HCT116 (cell line): ENCODE measurements at regions not wholly inside any gene's neighbourhood (a gene's known extent, or its start where the extent isn't known, plus 50 kb on each side); places are given as distances from the start of the nearest gene placed in this dataset.
"Not testable (repeated sequence)": the region's sequence is repeated elsewhere in the genome, so short reads cannot be mapped to it uniquely, and the experiment has no call there.

ENCODE experiments used
- ATAC-seq: fragments of 200-7000 bp; cut with Tn5 transposase; 2 replicates; pipeline ENCODE4 v1.9.1; 2020; ENCODE audit warnings: mild to moderate bottlenecking, moderate library complexity
- BruUV-seq: library from RNA; stranded (reverse); fragments of 400-500 nt; replicated peaks from 2 replicates; lab custom pipeline; 2021; lab: Mats Ljungman, UMichigan
- CTCF ChIA-PET: fragments of 300-600 bp; sonication (Branson Sonifier 250); formaldehyde crosslinking; loops from one replicate; lab custom pipeline; 2021; ENCODE audit warnings: antibody characterized with exemption; lab: Charles Lee
- POLR2A ChIA-PET: fragments of 300-600, 350-600 bp; sonication (Branson Sonifier 250); formaldehyde crosslinking; loops from one replicate; lab custom pipeline; 2021; ENCODE audit warnings: antibody characterized with exemption; lab: Charles Lee
- RAD21 ChIA-PET, 2 experiments: fragments of 300-600 bp; sonication (Branson Sonifier 250); formaldehyde crosslinking; loops; one replicate each; lab custom pipeline; 2023; ENCODE audit warnings: low total read pairs in 2 of 2; ENCODE audit not compliant: uncharacterized antibody in 2 of 2, unreplicated experiment in 2 of 2, low non-redundant PET in 1 of 2; lab: Charles Lee
- DNase-seq: peaks from one replicate; pipeline ENCODE4 v3.0.0-alpha.2; 2010; ENCODE audit warnings: low read depth, low spot score
- H2AFZ ChIP-seq: fragments of 200-600 bp; shearing (Covaris generic), sonication (generic); 2 replicates; pipeline ENCODE4 v1.6.1; 2017; ENCODE audit warnings: low read depth, mixed run types, mixed read lengths, antibody characterized with exemption, low read length; ENCODE audit not compliant: poor library complexity, severe bottlenecking
- H3K27ac ChIP-seq: 2 replicates; pipeline ENCODE4 v1.5.1; 2012; ENCODE audit warnings: low read depth, low read length
- H3K27me3 ChIP-seq: fragments of 200-600 bp; sonication (generic); 2 replicates; pipeline ENCODE4 v1.6.1; 2016; ENCODE audit warnings: mixed run types, low read length, mixed read lengths; ENCODE audit not compliant: insufficient read depth
- H3K36me3 ChIP-seq, 2 experiments: fragments of 200-500 bp in 1 of 2; fragments of 200-600 bp in 1 of 2; sonication (Bioruptor generic) in 1 of 2; sonication (generic) in 1 of 2; 2 replicates each; pipeline versions ENCODE4 v1.5.1 to v1.6.1; 2014 to 2016; ENCODE audit warnings: low read length in 2 of 2, inconsistent platforms in 1 of 2, mixed read lengths in 1 of 2, mixed run types in 1 of 2; ENCODE audit not compliant: insufficient read depth in 2 of 2, control insufficient read depth in 1 of 2
- H3K4me1 ChIP-seq, 2 experiments: fragments of 200-600 bp in 1 of 2; sonication (generic) in 1 of 2; 2 replicates each; pipeline versions ENCODE4 v1.5.1 to v1.6.1; 2012 to 2017; ENCODE audit warnings: low read length in 2 of 2, inconsistent platforms in 1 of 2, mild to moderate bottlenecking in 1 of 2, mixed read lengths in 1 of 2, mixed run types in 1 of 2, moderate library complexity in 1 of 2; ENCODE audit not compliant: insufficient read depth in 2 of 2, control insufficient read depth in 1 of 2
- H3K4me2 ChIP-seq: fragments of 200-600 bp; sonication (generic); 2 replicates; pipeline ENCODE4 v1.6.1; 2017; ENCODE audit warnings: mixed run types, low read length, mixed read lengths
- H3K4me3 ChIP-seq, 2 experiments: fragments of 200-600 bp in 1 of 2; sonication (generic) in 1 of 2; replicated peaks in 1 of 2; 2 replicates each; pipeline ENCODE4 v1.5.1; 2011 to 2016; ENCODE audit warnings: low read length in 2 of 2, control low read depth in 1 of 2, low read depth in 1 of 2, mild to moderate bottlenecking in 1 of 2, mixed read lengths in 1 of 2, mixed run types in 1 of 2
- H3K79me2 ChIP-seq: fragments of 200-600 bp; sonication (generic); 2 replicates; pipeline ENCODE4 v1.6.1; 2017; ENCODE audit warnings: mild to moderate bottlenecking, mixed run types, low read length, moderate library complexity, mixed read lengths; ENCODE audit not compliant: insufficient read depth
- H3K9ac ChIP-seq: fragments of 200-600 bp; sonication (generic); 2 replicates; pipeline ENCODE4 v1.6.1; 2016; ENCODE audit warnings: low read length, mixed read lengths
- H3K9me2 ChIP-seq: fragments of 200-600 bp; sonication (generic), shearing (Covaris generic); 2 replicates; pipeline ENCODE4 v1.6.1; 2017; ENCODE audit warnings: mixed run types, mild to moderate bottlenecking, moderate library complexity; ENCODE audit not compliant: insufficient read depth
- H3K9me3 ChIP-seq, 2 experiments: fragments of 200-500 bp in 1 of 2; fragments of 200-600 bp in 1 of 2; sonication (Bioruptor generic) in 1 of 2; sonication (generic) in 1 of 2; 2 replicates each; pipeline ENCODE4 v1.6.1; 2014 to 2017; ENCODE audit warnings: low read length in 2 of 2, mixed read lengths in 2 of 2, inconsistent platforms in 1 of 2, low read depth in 1 of 2, mild to moderate bottlenecking in 1 of 2, mixed run types in 1 of 2, moderate library complexity in 1 of 2; ENCODE audit not compliant: control insufficient read depth in 1 of 2, insufficient read depth in 1 of 2
- H4K20me1 ChIP-seq: fragments of 200-600 bp; sonication (generic), shearing (Covaris generic); 2 replicates; pipeline ENCODE4 v1.6.1; 2017; ENCODE audit warnings: mixed run types, mild to moderate bottlenecking, moderate library complexity; ENCODE audit not compliant: insufficient read depth
- ATF3 ChIP-seq: IDR thresholded peaks from 2 replicates; pipeline ENCODE4 v1.6.1; 2012
- CBX3 ChIP-seq: IDR thresholded peaks from 2 replicates; pipeline ENCODE4 v1.6.1; 2012; ENCODE audit warnings: low read depth
- CEBPB ChIP-seq: IDR thresholded peaks from 2 replicates; pipeline ENCODE4 v1.6.1; 2012; ENCODE audit warnings: low read depth
- ELF1 ChIP-seq: IDR thresholded peaks from 2 replicates; pipeline ENCODE4 v1.6.1; 2012; ENCODE audit warnings: low read depth, borderline replicate concordance
- EZH2 ChIP-seq: fragments of 200-600 bp; sonication (generic); IDR thresholded peaks from 2 replicates; pipeline ENCODE4 v1.6.1; 2017; ENCODE audit warnings: antibody characterized with exemption, mixed run types
- JUND ChIP-seq: IDR thresholded peaks from 2 replicates; pipeline ENCODE4 v1.6.1; 2012
- POLR2A ChIP-seq: IDR thresholded peaks from 2 replicates; pipeline ENCODE4 v1.7.0; 2011; ENCODE audit warnings: borderline replicate concordance; ENCODE audit not compliant: insufficient read depth, insufficient read length; ENCODE audit errors: extremely low read depth
- POLR2AphosphoS5 ChIP-seq: IDR thresholded peaks from 2 replicates; pipeline ENCODE4 v1.6.1; 2011; ENCODE audit warnings: mild to moderate bottlenecking, low read depth, low read length, moderate library complexity
- REST ChIP-seq: IDR thresholded peaks from 2 replicates; pipeline ENCODE4 v1.6.1; 2012; ENCODE audit warnings: low read depth
- SIN3A ChIP-seq: IDR thresholded peaks from 2 replicates; pipeline ENCODE4 v1.6.1; 2012; ENCODE audit warnings: low read depth
- SRF ChIP-seq: IDR thresholded peaks from 2 replicates; pipeline ENCODE4 v1.6.1; 2012; ENCODE audit warnings: low read depth
- TCF7L2 ChIP-seq: IDR thresholded peaks from 2 replicates; pipeline ENCODE4 v1.7.0; 2011; ENCODE audit warnings: borderline replicate concordance, inconsistent platforms; ENCODE audit not compliant: insufficient read depth, insufficient read length; ENCODE audit errors: extremely low read depth
- YY1 ChIP-seq: IDR thresholded peaks from 2 replicates; pipeline ENCODE4 v1.6.1; 2011; ENCODE audit warnings: low read length, low read depth, moderate library complexity, mild to moderate bottlenecking; ENCODE audit not compliant: insufficient replicate concordance; ENCODE audit errors: extremely low read depth
- ZFX ChIP-seq: fragments of 450-650 bp; IDR thresholded peaks from 2 replicates; pipeline ENCODE4 v1.6.1; 2017
- intact Hi-C: fragments of 100-400 bp; cut with micrococcal nuclease; formaldehyde crosslinking; loops from 2 replicates; pipeline ENCODE4 v1.10.0; 2022

- no peak for TF ChIP-seq EZH2
- no peak for TF ChIP-seq SIN3A
- no peak for TF ChIP-seq ZFX
- TF ChIP-seq POLR2AphosphoS5: no peak
- TF ChIP-seq YY1: no peak
- TF ChIP-seq SRF: no peak
- TF ChIP-seq POLR2A: no peak
- TF ChIP-seq ATF3: no peak
- TF ChIP-seq, all 23 proteins: peak for 0
These were observed 1283.2 kb downstream of the TMEM121 start (continued) for GRCh38 chr14:106809615-106810014.

- intact Hi-C loops, RAD21 ChIA-PET, H3K79me2 ChIP-seq, H3K27ac ChIP-seq, CTCF ChIA-PET, H3K9me3 ChIP-seq, H3K4me1 ChIP-seq, H2AFZ ChIP-seq, H3K36me3 ChIP-seq, H3K27me3 ChIP-seq, H3K9me2 ChIP-seq, H4K20me1 ChIP-seq, BruUV-seq, ATAC-seq, DNase-seq, H3K4me3 ChIP-seq, H3K4me2 ChIP-seq, H3K9ac ChIP-seq, POLR2A ChIA-PET: not testable (repeated sequence)
These were observed 1283.8 kb downstream of the TMEM121 start for GRCh38 chr14:106810168-106810567.

GRCh38 chr14:106811162-106811561 is 1284.8 kb downstream of the TMEM121 start:
- ChIA-PET POLR2A (no interaction called here), CTCF (no interaction called here), RAD21 (no interaction called here)
- intact Hi-C loops: no loop called here
- no peaks in the 10 kb centered on the region for H4K20me1 ChIP-seq
- no peak overlapping the region for H3K9ac ChIP-seq
- H3K4me1 ChIP-seq: no peaks in the 10 kb centered on the region
- no peak overlapping the region for H3K4me2 ChIP-seq
- no peak overlapping the region for H3K27ac ChIP-seq
- no TSS peak for BruUV-seq
- H3K36me3 ChIP-seq: no peaks in the 10 kb centered on the region
- no peaks in the 10 kb centered on the region for H3K79me2 ChIP-seq
- no peak for TF ChIP-seq POLR2AphosphoS5
- no peak for TF ChIP-seq ELF1
- TF ChIP-seq CEBPB: no peak
- no peak for TF ChIP-seq REST
- no peak for TF ChIP-seq CBX3
- TF ChIP-seq YY1: no peak
- no peak for TF ChIP-seq JUND
- TF ChIP-seq TCF7L2: no peak
- H2AFZ ChIP-seq: no peak overlapping the region
- no peaks in the 10 kb centered on the region for H3K9me2 ChIP-seq
- H3K4me3 ChIP-seq: no peak overlapping the region
- no peak for DNase-seq
- H3K27me3 ChIP-seq: no peaks in the 10 kb centered on the region
- ATAC-seq: no peak
- peaks cover 0 to 6% of the 10 kb centered on the region in 2 experiments; a peak in 2 of 4 replicates for H3K9me3 ChIP-seq
